GM21717 (cell line): ENCODE measurements at regions not wholly inside any gene's neighbourhood (a gene's known extent, or its start where the extent isn't known, plus 50 kb on each side); places are given as distances from the start of the nearest gene placed in this dataset.
A peak's percentile ranks its signal among the peaks of the same experiment; 100 is the strongest.

Source experiments
- ATAC-seq: cut with Tn5 transposase; IDR thresholded peaks from one replicate; pipeline ENCODE4 v1.9.1; 2021; ENCODE audit warnings: mild to moderate bottlenecking, moderate library complexity; ENCODE audit not compliant: unreplicated experiment

GRCh38 chr3:117580806-117581205, 871.2 kb downstream of the TUSC7 start:
- no peak for ATAC-seq

- no peak for ATAC-seq
These were observed 876.6 kb downstream of the TUSC7 start for GRCh38 chr3:117586161-117586560.

DNA sequence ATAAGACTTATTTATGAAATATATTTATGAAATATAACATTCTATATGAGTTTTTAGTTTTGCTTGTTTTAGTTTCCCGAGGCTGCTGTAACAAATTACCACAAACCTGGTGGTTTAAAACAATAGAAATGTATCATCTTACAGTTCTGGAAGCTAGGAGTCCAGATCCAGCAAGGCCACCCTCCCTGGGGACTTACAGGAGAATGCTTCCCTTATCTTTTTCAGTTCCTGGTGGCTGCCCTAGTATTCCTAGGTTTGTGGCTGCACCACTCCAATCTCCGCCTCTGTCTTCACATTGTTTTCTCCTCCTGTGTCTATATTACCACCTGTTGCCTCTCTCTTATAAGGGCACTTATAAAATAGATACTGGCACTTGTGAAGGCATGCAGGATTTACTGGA, 877.8 kb downstream of the TUSC7 start:
- ATAC-seq: no peak

- no peak for ATAC-seq
These were observed 879.9 kb downstream of the TUSC7 start for GRCh38 chr3:117589454-117589853.

GRCh38 chr3:117595615-117596014, 886.0 kb downstream of the TUSC7 start:
- ATAC-seq: no peak

DNA sequence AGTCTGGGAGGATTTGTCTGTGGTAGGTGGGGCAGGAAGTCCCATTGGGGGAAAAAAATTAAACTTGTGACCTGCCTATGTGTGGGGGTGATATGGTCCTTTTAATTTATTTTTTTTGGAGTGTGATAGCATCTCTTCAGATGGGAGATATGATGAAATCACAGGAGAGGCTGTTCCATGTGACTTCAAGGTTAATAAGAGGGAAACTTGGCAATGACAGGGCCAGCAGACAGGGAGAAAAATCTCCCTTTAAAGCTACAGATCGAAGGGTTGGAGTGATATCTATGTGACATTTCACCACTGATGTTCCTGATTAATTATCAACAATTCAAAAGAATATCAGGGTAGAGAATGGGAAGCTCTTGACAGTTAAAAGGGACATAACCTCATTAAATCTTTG, 886.9 kb downstream of the TUSC7 start:
- ATAC-seq: no peak

GRCh38 chr3:117597865-117598264, 888.3 kb downstream of the TUSC7 start:
- no peak for ATAC-seq

GRCh38 chr3:117600112-117600511, 890.5 kb downstream of the TUSC7 start:
- peak; percentile 58 for ATAC-seq

DNA sequence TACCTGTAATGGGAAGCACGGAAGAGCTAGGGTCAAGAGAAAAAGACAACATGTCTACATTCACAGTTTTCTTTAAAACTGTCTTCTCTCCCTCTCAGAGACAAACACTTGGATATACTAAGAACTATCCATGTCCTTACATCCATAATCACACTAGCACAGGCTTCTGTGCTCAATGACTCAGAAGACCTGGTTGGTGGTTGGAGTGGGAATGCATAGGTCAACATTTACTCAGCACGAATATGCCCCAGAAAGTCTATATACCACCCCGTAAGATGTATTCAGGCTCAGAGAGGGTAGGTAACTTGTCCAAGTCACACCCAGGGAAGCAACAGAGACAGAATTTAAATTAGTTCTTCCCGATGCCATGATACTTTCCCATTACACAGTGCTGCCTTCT, 891.1 kb downstream of the TUSC7 start:
- no peak for ATAC-seq

- ATAC-seq: no peak
These were observed 892.6 kb downstream of the TUSC7 start for GRCh38 chr3:117602058-117602644.

DNA sequence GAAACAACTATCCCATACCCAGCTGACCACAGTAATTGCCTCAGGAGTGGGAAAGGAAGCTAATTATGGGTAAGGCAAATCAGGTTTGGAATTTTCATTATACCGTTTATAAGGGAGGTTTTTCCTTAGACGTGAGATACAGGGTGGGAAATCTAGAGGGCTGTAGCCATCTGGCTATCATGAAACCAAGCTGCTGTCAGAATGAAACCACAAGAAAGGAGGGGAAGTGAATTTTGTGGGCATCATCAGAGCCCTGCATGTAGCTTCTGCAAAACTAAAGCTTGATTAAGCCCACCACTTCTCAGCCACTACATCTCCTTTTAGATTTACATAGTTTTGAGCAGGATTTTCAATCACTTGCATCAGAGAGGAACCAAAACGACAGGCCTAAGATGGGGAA, 893.5 kb downstream of the TUSC7 start:
- ATAC-seq: peak; percentile 77

- ATAC-seq: no peak
These were observed 897.3 kb downstream of the TUSC7 start for GRCh38 chr3:117606866-117607265.

- no peak for ATAC-seq
These were observed 899.8 kb downstream of the TUSC7 start for GRCh38 chr3:117609330-117609729.

DNA sequence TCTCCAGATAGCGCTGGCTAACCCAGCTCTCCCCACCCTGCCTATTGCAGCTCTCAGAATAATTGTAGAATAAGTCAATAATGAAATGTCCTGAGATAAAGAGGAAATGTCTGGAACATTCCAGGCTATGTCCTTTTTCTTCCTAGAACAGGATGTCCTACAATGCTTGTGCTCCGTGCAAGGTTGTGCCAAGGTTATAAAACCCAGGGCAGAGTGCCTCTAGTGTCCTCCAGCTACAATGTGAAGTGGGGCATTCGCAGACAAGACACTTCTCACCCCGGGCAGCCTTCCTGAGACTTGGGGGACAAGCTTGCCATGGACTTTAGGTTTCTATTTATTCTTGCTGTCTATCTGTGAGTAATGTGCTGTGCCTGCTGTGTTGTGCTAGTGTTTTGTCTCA, 900.6 kb downstream of the TUSC7 start:
- no peak for ATAC-seq

GRCh38 chr3:117611211-117611610, 901.6 kb downstream of the TUSC7 start:
- no peak for ATAC-seq

DNA sequence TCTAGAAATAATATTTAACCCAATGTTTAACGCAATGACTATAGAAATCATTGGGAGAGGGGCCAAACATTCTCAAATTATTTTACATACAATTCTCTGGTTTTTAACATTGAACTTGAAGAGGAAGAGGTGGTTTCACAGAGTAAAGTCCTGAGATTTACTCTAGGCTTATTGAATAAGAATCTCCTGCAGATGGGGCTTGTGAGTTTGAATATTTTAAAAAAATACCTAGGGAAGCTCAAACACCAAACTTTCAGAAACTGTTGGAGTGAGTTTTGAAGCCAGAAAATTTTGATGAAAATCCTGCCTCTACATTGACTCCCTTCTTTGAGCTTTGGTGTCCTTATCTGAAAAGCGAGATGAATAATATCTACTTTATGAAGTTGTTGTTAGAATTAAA, 906.6 kb downstream of the TUSC7 start:
- ATAC-seq: no peak

DNA sequence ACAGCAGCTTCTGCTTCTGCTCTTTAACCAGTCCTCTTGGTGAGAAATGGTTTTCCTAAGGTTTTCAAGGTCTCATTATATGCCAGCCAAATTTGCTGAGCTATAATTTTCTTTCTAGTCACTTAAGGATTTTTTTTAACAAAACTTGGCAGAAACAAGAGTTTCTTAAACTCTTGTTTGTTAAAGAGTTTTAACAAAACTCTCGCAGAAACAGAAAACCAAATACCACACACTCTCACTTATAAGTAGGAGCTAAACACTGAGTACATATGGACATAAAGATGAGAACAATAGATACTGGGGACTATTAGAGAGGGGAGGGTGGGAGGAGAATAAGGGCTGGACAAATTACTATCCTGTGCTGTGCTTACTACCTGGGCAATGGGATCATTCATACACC, 908.3 kb downstream of the TUSC7 start:
- no peak for ATAC-seq

DNA sequence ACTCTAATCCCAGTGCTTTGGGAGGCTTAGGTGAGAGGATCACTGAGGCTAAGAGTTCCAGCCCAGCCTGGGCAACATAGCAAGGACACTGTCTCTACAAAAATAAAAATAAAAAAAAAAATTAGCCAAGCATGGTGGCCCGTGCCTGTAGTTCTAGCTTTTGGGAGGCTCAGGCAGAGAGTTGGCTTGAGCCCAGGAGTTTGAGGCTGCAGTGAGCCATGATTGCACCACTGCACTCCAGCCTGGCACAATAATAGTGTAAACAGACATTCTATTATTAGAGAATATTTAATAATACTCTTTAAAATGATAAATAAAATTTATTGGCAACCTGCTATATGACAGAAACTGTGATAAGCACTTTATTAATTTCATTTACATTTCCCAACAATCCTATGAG, 908.9 kb downstream of the TUSC7 start:
- no peak for ATAC-seq

GRCh38 chr3:117619805-117620204, 910.2 kb downstream of the TUSC7 start:
- ATAC-seq: no peak

DNA sequence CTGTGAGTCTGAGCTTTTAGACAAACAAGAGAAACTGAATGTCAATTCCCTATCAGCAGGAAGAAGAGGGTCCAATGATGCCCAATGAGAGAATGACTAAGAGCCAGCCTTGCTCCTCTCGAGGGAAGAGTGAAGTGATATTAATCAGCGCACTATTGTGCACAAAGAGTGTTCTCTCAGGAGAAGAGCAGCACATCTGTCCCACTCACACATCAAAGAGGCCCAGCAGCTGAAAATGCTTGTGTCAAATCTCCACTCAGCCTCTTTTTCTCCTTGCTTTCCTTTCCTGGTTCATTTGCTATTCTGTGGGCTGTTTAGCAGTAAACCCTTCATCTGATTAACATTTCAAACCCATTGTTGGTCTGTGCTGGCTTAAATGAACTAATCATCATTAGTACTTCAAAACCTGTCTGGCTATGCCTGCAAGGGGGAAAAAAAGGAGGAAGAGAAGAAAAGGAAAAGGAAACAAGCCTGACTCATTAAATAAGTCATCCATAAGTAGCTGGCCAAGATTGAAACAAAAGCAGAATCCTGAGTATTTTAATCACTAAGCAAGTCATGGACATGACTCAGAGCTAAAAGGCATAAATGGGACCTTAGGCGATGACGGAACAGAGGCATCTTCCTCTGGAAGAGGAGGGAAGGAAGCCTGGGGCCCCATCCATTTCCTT, 912.7 kb downstream of the TUSC7 start:
- ATAC-seq: no peak

DNA sequence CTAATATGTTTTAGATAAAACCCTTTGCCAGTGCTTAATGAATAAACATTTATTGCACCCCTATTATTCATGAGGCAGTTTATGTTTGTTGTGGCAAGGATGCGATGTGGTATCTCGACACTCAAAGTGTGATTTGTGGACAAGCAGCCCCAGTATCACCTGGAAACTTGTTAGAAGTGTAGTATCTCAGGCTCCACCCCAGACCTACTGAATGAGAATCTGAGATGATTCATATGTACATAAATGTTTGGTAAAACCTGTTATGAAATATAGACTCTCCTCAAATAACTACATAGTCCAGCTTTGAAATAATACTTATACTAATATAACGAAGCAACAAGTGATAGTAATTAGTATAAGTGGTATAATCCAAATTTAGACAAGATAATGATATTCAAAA, 914.8 kb downstream of the TUSC7 start:
- no peak for ATAC-seq

DNA sequence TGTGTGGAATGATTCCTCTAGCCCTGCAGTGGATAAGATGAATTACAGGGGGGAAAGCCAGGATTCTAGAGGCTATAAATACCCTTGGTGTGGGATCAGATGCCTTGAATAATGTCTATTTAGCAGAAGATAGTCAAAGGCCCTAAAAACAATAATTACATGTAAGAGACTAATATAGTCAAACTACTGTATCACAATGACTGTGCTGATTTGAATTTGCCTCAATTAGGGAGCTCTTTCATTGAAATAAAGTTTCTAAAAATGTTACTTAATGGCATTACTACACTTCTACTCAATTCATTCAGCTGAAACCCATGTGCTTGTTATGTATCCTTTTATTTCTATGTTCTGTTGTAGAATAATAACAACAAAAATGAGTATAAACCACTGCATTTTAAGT, 915.6 kb downstream of the TUSC7 start:
- ATAC-seq: no peak

GRCh38 chr3:117626577-117626976, 917.0 kb downstream of the TUSC7 start:
- no peak for ATAC-seq
